ENCODE measurements at regions not wholly inside any gene's neighbourhood (a gene's known extent, or its start where the extent isn't known, plus 50 kb on each side); places are given as distances from the start of the nearest gene placed in this dataset.

DNA sequence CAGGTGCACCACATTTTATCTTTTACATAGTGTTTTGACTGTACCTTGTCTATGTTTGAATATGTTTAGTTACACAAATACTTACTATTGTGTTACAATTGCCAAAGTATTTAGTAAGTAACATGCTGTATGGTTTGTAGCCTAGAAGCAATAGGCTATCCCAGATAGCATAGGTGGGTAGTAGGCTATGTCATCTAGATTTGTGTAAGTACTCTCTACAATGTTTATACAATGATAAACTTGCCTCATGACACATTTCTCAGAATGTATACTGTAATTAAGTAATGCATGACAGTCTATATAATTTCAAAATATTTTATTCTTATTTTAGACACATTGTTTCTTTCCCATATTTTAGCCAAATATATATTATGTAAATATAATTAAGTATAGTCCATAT, 836.8 kb upstream of the CDH9 start:
- no peaks in the 10 kb centered on the region for H3K9me3 ChIP-seq (ENCODE audit: control insufficient read depth in 2 of 3, insufficient read depth in 1 of 3, low read length in 3 of 3)
- DNase-seq (no peak), FAIRE-seq (no peak)
- H3K9ac ChIP-seq (ENCODE audit: low read length in 3 of 3), result no peak overlapping the region
- TF ChIP-seq, protein P1, sequence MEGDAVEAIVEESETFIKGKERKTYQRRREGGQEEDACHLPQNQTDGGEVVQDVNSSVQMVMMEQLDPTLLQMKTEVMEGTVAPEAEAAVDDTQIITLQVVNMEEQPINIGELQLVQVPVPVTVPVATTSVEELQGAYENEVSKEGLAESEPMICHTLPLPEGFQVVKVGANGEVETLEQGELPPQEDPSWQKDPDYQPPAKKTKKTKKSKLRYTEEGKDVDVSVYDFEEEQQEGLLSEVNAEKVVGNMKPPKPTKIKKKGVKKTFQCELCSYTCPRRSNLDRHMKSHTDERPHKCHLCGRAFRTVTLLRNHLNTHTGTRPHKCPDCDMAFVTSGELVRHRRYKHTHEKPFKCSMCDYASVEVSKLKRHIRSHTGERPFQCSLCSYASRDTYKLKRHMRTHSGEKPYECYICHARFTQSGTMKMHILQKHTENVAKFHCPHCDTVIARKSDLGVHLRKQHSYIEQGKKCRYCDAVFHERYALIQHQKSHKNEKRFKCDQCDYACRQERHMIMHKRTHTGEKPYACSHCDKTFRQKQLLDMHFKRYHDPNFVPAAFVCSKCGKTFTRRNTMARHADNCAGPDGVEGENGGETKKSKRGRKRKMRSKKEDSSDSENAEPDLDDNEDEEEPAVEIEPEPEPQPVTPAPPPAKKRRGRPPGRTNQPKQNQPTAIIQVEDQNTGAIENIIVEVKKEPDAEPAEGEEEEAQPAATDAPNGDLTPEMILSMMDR (IDR thresholded peaks at IDR 0.05; ENCODE audit: borderline replicate concordance, extremely low read depth, insufficient read depth), result no peak
- no peaks in the 10 kb centered on the region for H3K27me3 ChIP-seq (ENCODE audit: control insufficient read depth, insufficient read depth, low read length)
- no peaks in the 10 kb centered on the region for H3K4me1 ChIP-seq (ENCODE audit: control insufficient read depth in 2 of 3, insufficient read depth in 2 of 3, low read depth in 1 of 3, low read length in 3 of 3)
- intact Hi-C loops (cut with DNase I), result no loop called here
- no peaks in the 10 kb centered on the region for H3K36me3 ChIP-seq (ENCODE audit: control insufficient read depth in 2 of 3, insufficient read depth in 3 of 3, low read length in 3 of 3)
- no peak overlapping the region for H3K27ac ChIP-seq (ENCODE audit: low read depth in 2 of 2, low read length in 2 of 2)
- no peak overlapping the region for H3K4me3 ChIP-seq (ENCODE audit: low read length in 3 of 3)

DNA sequence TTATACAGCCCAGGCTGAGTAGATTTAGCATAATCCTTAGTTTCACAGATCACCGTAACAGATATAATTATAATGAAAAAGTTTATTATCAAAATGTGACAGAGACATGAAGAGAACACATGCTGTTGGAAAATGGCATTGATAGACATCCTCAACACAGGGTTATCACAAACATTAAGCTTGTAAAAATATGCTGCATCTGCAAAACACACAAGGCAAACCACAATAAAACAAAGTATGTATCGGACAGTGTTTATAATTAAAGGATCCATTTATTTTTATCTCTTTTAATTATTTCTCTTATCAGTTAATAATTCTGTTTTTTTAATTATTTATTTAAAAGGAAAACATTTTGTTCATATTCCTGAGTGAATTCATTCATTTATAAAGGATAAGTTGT, 829.9 kb upstream of the CDH9 start:
- Histone ChIP-seq H3K27ac (ENCODE audit: low read depth in 2 of 2, low read length in 2 of 2) (no peak overlapping the region), H3K36me3 (ENCODE audit: control insufficient read depth in 2 of 3, insufficient read depth in 3 of 3, low read length in 3 of 3) (no peaks in the 10 kb centered on the region), H3K27me3 (ENCODE audit: control insufficient read depth, insufficient read depth, low read length) (no peaks in the 10 kb centered on the region), H3K4me3 (ENCODE audit: low read length in 3 of 3) (no peak overlapping the region), H3K9me3 (ENCODE audit: control insufficient read depth in 2 of 3, insufficient read depth in 1 of 3, low read length in 3 of 3) (no peaks in the 10 kb centered on the region), H3K9ac (ENCODE audit: low read length in 3 of 3) (no peak overlapping the region), H3K4me1 (ENCODE audit: control insufficient read depth in 2 of 3, insufficient read depth in 2 of 3, low read depth in 1 of 3, low read length in 3 of 3) (no peaks in the 10 kb centered on the region)
- peak; percentile 76 for FAIRE-seq
- DNase-seq, result no peak
- TF ChIP-seq, protein P1 (IDR thresholded peaks at IDR 0.05; ENCODE audit: borderline replicate concordance, extremely low read depth, insufficient read depth), result no peak
- intact Hi-C loops (cut with DNase I), result no loop called here

DNA sequence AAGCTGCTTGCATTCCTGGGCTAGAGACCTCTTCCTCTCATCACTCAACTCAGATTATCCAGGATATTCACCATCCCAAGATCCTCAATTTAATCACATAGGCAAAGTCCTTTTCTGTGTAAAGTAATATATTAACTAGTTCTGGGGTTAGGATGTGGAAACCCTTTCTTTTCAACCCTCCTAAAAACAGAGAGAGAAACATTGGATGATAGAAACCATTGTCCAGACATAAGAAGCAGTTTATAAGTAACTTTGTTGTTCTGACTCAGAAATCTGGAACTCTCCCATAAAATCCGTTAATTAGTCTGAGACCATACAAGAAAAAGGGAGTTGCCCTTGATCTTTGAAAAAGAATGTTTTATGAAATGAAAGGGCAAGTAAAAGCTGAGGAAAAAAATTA, 817.1 kb upstream of the CDH9 start:
- H3K9ac ChIP-seq (ENCODE audit: low read length in 3 of 3), result no peak overlapping the region
- H3K27me3 ChIP-seq (ENCODE audit: control insufficient read depth, insufficient read depth, low read length), result no peaks in the 10 kb centered on the region
- H3K36me3 ChIP-seq (ENCODE audit: control insufficient read depth in 2 of 3, insufficient read depth in 3 of 3, low read length in 3 of 3), result no peaks in the 10 kb centered on the region
- FAIRE-seq (no peak), DNase-seq (peak in 2 of 5 donors; percentile 2)
- H3K9me3 ChIP-seq (ENCODE audit: control insufficient read depth in 2 of 3, insufficient read depth in 1 of 3, low read length in 3 of 3), result no peaks in the 10 kb centered on the region
- no peak overlapping the region for H3K4me3 ChIP-seq (ENCODE audit: low read length in 3 of 3)
- intact Hi-C loops (cut with DNase I), result no loop called here
- H3K4me1 ChIP-seq (ENCODE audit: control insufficient read depth in 2 of 3, insufficient read depth in 2 of 3, low read depth in 1 of 3, low read length in 3 of 3), result no peaks in the 10 kb centered on the region
- no peak overlapping the region for H3K27ac ChIP-seq (ENCODE audit: low read depth in 2 of 2, low read length in 2 of 2)
- TF ChIP-seq, protein P1 (IDR thresholded peaks at IDR 0.05; ENCODE audit: borderline replicate concordance, extremely low read depth, insufficient read depth), result no peak

DNA sequence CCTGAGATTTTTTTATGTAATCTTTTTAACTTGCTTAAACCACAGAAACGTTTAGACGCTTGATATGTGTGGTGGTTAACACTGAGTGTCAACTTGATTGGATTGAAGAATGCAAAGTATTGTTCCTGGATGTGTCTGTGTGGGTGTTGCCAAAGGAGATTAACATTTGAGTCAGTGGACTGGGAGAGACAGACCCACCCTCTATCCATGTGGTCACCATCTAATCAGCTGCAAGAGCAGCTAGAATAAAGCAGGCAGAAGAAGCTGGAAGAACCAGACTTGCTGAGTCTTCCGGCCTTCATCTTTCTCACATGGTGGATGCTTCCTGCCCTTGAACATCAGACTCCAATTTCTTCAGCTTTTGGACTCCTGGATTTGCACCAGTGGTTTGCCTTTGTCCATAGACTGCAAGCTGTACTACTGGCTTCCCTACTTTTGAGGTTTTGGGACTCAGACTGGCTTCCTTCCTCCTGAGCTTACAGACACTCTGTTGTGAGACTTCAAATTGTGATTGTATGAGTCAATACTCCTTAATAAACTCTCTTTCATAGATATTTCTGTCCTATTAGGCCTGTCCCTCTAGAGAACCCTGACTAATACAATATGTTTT, 816.0 kb upstream of the CDH9 start:
- Histone ChIP-seq H3K4me1 (ENCODE audit: control insufficient read depth in 2 of 3, insufficient read depth in 2 of 3, low read depth in 1 of 3, low read length in 3 of 3) (no peaks in the 10 kb centered on the region), H3K36me3 (ENCODE audit: control insufficient read depth in 2 of 3, insufficient read depth in 3 of 3, low read length in 3 of 3) (no peaks in the 10 kb centered on the region), H3K9me3 (ENCODE audit: control insufficient read depth in 2 of 3, insufficient read depth in 1 of 3, low read length in 3 of 3) (no peaks in the 10 kb centered on the region), H3K27ac (ENCODE audit: low read depth in 2 of 2, low read length in 2 of 2) (no peak overlapping the region), H3K27me3 (ENCODE audit: control insufficient read depth, insufficient read depth, low read length) (no peaks in the 10 kb centered on the region), H3K4me3 (ENCODE audit: low read length in 3 of 3) (no peak overlapping the region), H3K9ac (ENCODE audit: low read length in 3 of 3) (no peak overlapping the region)
- TF ChIP-seq, protein P1 (IDR thresholded peaks at IDR 0.05; ENCODE audit: borderline replicate concordance, extremely low read depth, insufficient read depth), result no peak
- FAIRE-seq, result no peak
- DNase-seq, result no peak
- intact Hi-C loops (cut with DNase I), result no loop called here
